NOMO-1 treated with dmso at 0.1 percent for 144 hours (cell line): ENCODE measurements at regions not wholly inside any gene's neighbourhood (a gene's known extent, or its start where the extent isn't known, plus 50 kb on each side); places are given as distances from the start of the nearest gene placed in this dataset.
"Not testable (repeated sequence)": the region's sequence is repeated elsewhere in the genome, so short reads cannot be mapped to it uniquely, and the experiment has no call there.

Experiments used
- DNase-seq: peaks from one replicate; lab custom pipeline; 2025; ENCODE audit not compliant: unreplicated experiment; lab: John Stamatoyannopoulos, UW

DNA sequence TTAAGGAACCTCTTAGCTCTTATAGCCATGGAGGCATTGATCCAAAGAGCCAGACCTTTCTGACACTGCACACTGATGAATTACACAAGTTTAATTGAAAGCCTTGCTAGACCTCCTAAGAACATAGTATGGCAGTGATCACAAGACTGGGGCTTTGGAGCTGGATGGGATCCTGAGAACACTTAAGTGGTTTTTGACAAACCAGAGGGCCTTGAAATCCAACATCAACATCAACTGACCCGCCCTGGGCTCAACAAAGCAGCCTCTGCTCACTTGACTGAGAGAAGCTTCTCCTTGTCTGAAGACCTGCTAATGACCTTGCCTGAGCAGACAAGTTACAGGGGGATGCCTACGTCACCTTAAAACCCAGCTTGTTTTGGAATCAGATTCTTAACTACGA lies 257.6 kb downstream of the KLF13 start:
- DNase-seq = no peak

DNA sequence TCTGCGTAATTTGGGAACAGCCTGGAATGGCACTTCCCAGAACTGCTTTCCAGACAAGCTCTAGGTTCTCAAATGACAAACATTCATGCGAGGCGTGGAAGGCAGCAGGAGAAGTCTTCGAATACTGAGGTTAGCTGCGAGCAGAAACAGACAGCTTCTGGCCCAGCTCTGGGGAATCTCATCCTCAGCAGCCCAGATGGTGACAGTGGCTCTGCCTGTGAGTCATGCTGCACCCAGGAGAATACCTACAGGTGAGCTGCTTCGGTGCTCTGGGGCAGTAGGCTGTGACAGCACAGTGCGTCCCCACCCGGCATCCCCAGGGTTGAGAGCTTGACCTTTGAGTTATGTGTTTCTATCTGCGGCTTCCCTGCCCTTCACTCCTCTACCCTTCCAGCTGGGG lies 258.6 kb downstream of the KLF13 start:
- no peak for DNase-seq

DNA sequence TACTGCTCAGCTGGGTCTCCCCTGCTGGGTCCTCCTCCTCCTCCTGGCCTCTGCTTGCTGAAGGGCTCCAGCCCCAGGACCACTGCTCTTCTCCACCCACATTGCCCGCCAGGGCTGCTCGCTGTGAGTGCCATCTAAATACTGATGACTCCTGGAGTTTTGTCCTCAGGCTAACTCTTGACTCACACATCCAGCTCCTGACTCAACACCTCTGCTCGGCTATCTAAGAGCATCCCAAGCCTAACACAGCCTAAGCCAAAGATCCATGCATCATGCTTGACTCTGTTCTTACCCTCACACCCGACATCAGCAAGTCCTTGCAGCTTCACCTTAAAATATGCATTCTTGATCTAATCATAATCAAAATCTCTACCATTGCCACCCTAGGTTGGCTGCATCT lies 260.2 kb downstream of the KLF13 start:
- DNase-seq = no peak

DNA sequence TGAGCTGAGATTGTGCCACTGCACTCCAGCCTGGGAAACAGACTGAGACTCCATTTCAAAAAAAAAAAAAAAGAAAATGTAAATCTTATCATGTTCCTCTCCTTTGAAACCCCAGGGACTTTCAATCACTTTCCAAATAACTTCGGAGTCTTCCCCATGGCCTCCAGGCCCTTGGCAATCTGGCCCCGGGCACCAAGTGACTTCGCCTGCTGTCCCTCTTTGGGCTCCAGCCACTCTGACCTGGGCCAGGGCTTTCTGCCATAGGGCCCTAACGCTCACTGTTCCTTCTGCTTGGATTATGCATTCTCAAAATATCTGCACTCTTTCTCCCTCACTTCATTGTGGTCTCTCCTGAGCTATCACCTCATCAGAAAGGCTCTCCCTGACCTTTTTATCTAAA lies 260.9 kb downstream of the KLF13 start:
- no peak for DNase-seq

DNA sequence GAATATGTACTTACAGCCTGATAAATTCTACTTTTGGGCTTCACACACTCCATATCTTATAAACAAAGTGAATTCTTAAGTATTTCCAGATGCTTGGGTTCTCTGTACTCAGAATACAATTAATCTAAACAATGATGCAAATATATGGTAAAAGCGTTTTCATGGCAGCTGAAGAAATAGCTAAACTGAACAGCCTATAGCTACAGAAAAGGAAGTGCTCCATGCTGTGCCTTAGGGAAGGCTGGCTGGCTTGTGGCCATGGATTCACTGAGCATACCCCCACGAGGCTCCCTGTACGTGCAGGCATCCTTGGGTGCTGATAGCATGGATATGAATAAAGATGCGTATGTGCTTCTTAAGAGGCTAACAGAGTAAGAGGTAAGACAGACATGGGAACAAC lies 264.0 kb downstream of the KLF13 start:
- no peak for DNase-seq

DNA sequence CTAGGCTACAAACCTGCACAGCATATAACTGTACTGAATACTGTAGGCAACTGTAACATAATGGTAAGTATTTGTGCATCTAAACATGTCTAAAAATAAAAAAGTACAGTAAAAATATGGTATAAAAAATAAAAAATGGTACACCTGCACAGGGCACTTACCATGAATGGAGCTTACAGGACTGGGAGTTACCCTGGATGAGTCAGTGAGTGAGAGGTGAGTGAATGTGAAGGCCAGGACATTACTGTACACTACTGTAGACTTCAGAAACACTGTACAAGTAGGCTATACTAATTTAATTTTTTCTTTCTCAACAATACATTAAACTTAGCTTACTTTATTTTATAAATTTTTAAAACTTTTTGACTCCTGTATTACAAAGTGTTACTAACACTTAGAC lies 265.3 kb downstream of the KLF13 start:
- DNase-seq = no peak

DNA sequence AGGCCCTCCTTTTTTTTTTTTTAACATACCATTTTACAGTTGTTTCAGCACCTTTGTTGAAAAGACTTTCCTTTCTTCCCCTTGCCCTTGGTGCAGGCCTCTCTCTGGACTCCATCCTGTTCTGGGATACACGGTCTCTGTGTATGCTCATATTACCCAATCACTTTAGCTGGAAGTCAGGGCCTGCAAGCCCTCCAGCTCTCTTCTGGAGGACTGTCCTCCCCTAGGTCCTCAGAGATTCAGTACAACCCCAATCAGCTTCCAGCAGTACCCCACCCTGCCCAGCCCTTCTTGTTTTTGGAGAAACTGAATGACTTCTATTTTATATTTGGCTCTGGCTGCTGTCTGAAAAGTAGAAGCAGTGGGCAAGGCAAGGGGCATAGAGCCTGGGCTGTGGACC lies 270.8 kb downstream of the KLF13 start:
- no peak for DNase-seq

DNA sequence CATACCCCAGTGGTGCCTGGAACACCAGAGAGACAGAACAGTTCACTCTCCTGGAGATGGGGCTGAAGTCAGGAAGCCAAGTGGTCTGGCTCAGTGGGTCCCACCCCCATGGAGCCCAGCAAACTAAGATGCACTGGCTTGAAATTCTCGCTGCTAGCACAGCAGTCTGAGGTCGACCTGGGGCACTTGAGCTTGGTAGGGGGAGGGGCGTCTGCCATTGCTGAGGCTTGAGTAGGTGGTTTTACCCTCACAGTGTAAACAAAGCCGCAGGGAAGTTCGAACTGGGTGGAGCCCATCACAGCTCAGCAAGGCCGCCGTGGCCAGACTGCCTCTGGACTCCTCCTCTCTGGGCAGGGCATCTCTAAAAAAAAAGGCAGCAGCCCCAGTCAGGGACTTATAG lies 272.0 kb downstream of the KLF13 start:
- no peak for DNase-seq

DNA sequence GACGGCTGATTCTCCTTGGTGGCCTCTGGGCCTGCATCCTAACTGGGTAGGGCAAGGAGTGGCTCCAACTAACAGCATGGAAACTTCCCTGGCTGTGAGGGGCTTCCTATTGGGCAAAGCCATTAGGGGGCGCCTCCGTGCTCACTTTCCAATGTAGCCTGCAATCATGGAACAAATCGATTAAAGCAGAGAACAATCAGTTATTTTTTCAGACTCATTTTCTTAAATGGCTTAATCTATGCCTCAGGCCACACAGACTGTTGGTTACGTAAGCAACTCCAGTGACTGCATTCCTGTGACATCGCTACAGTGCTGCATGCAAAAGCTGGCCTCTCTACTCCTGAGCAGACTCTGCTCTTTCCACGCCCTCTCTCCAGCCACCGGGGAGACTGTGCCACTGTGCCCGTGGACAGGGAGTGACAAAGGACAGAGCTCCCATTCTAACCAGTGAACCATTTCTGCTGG lies 278.9 kb downstream of the KLF13 start:
- no peak for DNase-seq

DNA sequence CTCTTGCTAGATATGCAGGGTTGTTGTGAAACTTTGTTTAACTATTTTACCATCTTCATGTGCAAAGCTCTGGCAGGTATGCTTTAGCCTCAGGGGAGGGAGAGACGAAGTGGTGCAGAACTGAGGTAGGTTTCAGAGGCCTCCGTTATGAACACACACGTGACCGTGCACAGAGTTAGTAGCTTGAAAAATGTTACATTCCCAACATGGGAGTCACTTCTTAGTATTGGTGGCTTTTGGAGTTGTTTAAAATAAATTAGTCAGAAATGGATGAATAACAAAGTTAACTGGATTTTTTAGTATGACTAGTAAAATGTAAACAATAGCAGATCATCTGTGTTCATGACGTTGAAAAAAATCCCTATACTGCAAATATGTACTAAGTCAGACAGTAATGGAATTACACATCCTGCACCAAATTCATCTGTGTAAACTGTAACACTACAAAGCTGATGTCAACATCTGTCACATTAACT lies 279.6 kb downstream of the KLF13 start:
- no peak for DNase-seq

DNA sequence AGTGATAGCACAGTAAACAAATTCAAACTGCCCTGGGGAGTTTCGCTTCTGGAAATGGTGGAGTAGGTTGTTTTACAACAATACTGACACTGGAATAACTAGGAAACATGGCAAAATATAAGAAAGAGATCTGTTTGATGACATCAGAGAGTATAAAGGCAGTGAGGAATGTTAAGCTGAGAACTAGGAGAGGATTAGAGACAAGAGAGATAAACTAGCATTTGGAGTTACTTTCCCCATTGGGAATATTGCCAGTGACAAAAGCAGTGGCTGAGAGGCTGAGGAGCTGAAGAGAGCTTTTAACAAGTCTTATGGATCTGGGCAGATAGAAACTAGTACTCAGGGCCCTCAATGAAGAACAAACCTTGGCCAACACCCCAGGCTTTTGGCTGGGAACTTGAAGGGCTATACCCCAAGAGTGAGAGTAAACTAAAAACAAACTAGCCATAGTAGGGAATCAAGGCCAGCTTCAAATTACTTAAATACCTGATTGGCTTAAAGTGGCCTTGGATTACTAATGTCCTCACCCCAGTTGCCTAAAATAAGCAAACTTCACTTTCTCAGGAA lies 280.4 kb downstream of the KLF13 start:
- no peak for DNase-seq

DNA sequence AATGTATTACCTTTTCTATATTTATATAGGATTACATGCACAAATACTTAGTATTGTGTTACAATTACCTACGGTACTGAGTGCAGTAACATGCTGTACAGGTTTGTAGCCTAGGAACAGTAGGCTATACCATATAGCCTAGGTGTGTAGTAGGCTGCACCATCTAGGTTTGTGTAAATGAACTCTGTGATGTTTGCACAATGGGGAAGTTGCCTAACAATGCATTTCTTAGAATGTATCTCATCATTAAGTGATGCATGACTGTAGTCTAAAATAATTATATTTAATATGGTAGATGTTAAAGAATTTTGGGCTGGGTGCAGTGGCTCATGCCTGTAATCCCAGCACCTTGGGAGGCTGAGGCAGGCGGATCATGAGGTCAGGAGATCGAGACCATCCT lies 281.0 kb downstream of the KLF13 start:
- no peak for DNase-seq

DNA sequence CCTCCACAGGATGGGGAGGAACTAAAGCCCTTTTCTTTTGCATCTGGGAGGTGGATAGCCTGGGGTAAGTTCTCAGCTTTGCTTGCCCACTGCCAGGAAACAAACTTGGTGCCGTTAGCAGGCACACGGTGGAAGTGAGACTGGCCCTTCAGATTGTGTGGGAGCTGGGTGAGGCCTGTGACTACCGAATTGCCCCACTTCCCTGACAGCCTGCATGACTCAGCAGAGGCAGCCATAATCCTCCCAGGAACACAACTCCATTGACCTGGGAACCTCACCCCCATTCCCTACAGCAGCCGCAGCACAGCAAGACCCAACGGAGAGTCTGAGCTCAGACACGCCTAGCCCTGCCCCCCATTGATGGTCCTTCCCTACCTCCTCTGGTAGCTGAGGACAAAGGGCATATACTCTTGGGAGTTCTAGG lies 282.6 kb downstream of the KLF13 start:
- no peak for DNase-seq

DNA sequence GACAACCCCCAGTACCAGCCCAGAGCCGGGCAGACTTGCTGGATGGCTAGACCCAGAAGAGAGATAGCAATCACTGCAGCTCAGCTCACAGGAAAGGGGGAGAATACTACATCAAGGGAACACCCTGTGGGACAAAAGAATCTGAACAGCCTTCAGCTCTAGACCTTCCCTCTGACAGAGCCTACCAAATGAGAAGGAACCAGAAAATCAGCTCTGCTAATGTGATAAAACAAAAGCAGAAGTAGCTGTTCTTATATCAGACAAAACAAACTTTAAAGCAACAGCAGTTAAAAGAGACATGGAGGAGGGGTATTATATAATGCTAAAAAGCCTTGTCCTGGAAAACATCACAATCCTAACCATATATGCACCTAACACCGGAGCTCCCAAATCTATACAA lies 283.3 kb downstream of the KLF13 start:
- no peak for DNase-seq

DNA sequence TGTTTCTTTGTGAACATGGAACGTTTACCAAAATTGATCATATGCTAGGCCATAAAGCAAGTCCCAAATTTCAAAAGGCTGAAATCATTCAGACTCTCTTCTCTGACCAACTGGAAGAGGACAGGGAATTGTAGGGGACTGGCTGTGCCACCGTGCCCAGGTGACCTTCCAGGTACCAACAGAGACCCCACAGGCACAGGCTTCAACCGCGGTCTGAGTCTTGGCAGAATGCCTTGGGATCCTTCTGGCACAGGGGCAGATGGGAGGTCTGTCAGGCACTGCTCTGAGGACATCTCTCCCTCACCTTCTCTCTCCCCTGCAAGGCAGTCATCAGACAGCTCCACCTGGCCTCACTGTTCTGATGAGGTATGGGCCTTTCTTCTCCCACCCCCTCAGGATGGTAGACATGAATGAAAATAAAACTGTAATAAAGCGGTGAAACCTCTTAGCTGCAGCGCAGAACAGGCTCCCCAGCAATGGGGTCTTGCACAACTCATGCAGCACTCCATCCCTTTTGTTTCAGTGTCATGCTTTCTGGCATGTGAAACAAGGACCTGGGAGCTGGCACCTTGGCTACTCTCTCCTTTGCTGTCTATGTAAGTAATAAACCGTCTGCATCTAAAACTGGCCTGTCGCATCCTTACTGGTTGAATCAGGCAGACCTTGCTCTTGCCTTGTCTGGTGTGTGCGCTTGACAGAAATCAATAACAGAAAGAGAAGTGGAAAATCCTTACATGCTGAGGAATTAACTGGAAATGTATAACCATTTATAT lies 289.2 kb downstream of the KLF13 start:
- DNase-seq = no peak

DNA sequence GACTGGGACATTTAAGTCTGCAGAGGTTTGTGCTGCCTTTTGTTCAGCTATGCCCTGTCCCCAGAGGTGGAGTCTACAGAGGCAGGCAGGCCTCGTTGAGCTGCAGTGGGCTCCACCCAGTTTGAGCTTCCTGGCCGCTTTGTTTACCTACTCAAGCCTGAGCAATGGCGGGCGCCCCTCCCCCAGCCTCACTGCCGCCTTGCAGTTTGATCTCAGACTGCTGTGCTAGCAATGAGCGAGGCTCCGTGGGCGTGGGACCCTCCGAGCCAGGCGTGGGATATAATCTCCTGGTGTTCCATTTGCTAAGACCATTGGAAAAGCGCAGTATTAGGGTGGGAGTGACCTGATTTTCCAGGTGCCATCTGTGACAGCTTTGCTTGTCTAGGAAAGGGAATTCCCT lies 296.7 kb downstream of the KLF13 start:
- not testable (repeated sequence) for DNase-seq

DNA sequence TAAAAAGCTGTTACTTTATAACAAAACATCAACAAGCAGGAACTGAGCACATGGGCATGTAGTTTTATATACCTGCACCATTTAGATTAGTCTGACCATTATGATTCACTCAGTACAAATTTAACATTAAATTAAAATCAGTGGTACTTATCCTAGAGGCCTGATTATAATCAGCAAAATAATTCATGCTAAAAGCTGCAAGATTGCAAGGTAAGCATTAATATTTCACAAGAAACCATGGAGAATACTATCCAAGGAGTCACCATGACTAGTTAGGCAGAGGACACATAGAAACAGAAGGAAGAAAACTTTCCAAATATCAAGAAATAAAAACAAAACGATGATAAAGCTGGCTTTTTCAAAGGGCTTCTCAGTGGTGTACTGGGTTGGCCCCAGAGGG lies 297.5 kb downstream of the KLF13 start:
- DNase-seq = not testable (repeated sequence)

DNA sequence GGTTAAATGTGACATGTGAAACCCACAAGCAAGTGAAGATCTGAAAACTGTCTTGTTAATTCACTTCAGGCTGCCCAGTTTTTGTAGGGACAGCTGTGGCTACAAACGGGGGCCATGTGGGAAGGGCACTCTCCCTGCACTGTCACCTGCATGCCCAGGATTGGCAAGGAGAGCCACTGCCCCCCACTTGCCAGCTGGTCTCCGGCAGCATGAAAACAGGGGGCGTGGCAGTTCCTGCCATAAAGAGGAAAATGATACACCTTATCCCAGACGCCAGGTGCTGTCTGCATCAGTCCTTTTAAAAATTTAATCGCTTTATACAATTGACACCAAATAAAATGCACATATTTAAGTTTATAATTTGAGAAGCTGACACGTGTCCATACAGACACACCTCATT lies 309.1 kb downstream of the KLF13 start:
- not testable (repeated sequence) for DNase-seq

DNA sequence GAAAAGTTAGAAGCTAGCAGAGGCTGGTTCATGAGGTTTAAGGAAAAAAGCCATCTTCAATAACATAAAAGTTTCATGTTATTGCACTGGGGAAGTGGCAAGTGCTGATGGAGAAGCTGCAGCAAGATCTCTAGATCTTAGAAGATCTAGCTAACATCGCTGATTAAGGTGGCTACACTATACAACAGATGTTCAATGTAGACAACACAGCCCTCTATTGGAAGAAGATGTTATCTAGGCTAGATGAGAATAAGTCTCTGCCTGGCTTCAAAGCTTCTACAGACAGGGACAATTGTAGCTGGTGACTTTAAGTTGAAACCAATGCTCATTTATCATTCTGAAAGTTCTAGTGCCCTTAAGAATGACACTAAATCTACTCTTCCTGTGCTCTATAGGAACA lies 310.3 kb downstream of the KLF13 start:
- DNase-seq = not testable (repeated sequence)

DNA sequence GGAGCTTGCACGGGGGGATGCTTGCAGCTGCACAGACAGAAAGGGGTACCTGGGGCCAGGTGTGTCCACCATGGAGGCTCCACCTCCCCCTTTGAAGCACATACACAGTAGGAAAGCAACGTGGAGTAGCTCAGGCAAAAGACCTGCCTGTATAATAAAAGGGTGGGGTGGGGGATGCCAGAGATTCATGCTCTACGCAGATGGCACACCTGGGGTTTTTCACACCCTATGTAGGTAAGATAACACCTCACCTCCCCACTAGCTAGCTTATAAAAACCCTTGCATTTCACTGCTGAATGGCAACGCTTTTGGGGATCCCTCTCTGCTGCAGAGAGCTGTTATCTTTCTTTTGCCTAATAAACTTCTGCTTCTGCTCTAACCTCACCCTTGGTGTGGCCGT lies 317.3 kb downstream of the KLF13 start:
- DNase-seq = not testable (repeated sequence)

DNA sequence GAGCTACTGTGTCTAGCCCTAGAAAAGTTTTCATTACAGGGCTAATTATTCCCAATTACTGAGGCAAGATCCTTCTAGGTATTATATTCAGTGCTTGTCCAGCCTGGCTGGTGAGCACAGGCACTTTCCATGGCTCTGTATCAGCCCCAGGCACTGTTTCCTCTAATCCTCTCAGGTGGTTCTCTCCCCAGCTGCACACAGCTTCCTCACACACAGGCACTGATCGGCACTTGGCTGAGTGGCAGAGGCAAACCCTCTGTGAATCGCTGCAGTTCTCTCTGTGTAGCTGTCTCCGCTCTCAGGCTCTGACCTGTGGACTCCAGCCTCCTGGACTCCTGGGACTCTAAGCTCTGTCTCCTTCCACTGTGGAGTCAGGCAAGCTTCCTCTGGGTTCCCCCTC lies 318.1 kb downstream of the KLF13 start:
- not testable (repeated sequence) for DNase-seq

DNA sequence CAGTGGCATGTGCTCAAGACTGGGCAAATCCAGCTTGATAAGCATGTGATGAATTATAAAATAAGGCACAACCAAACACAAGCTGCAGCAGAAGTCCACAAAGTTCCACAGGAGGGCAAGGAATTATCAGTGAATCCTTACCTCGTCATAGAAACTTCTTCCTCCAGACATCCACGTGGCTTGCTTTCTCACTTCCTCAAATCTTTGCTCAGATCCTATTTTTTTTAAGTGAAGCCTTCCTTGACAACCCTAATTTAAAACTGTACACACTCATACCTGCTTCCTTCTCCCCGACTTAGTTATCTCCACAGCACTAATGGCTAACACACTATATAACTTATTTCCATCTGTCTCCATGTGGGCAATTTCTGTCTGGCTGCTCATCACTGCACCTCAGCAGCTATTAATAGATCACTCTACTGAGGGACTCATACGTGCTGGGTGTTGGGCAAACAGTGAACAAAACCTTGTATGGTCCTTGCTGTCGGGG lies 320.7 kb downstream of the KLF13 start:
- not testable (repeated sequence) for DNase-seq
